HepG2 (cell line): ENCODE measurements at regions not wholly inside any gene's neighbourhood (a gene's known extent, or its start where the extent isn't known, plus 50 kb on each side); places are given as distances from the start of the nearest gene placed in this dataset.

Experiments
- ATAC-seq: fragments of 200-7000 bp; cut with Tn5 transposase; 3 replicates; pipeline ENCODE4 v1.9.1; 2020; ENCODE audit warnings: mild to moderate bottlenecking, moderate library complexity
- BruUV-seq: library from RNA; stranded (reverse); fragments of 400-500 nt; replicated peaks from 2 replicates; lab custom pipeline; 2021; lab: Mats Ljungman, UMichigan
- CTCF ChIA-PET: fragments of 300-600 bp; formaldehyde crosslinking; extraction: SDS; loops from one replicate; lab custom pipeline; 2021; ENCODE audit warnings: low total read pairs, inconsistent platforms, low intra/inter-chr PET ratio; lab: Yijun Ruan, JAX
- POLR2A ChIA-PET: fragments of 350-600 bp; sonication (Branson Sonifier 250); formaldehyde crosslinking; loops from one replicate; lab custom pipeline; 2020; ENCODE audit warnings: antibody characterized with exemption, inconsistent platforms; lab: Yijun Ruan, JAX
- DNase-seq: peaks from one replicate; pipeline ENCODE4 v3.0.0-alpha.2; 2015; ENCODE audit warnings: low spot score
- FAIRE-seq: peaks from 3 replicates; lab custom pipeline; 2011; peaks lifted over from hg19 to GRCh38; lab: Jason Lieb, UNC
- H2AFZ ChIP-seq: one replicate; pipeline ENCODE4 v1.6.1; 2011; ENCODE audit warnings: low read length, inconsistent platforms
- H3K27ac ChIP-seq: fragments of 300-600 bp; 3 replicates; pipeline ENCODE4 v1.8.0; 2011; ENCODE audit warnings: mixed run types, mild to moderate bottlenecking, mixed read lengths, low read length, inconsistent platforms; ENCODE audit not compliant: insufficient read depth; ENCODE audit errors: extremely low read length
- H3K27me3 ChIP-seq, 2 experiments: fragments of 200-600 bp in 1 of 2; 2 replicates in 1 of 2; 3 replicates in 1 of 2; pipeline versions ENCODE4 v1.6.0 to v1.8.0; 2011; ENCODE audit warnings: low read length in 2 of 2, mild to moderate bottlenecking in 2 of 2, moderate library complexity in 2 of 2, inconsistent platforms in 1 of 2; ENCODE audit not compliant: insufficient read depth in 2 of 2, control insufficient read depth in 1 of 2
- H3K36me3 ChIP-seq, 2 experiments: fragments of 200-600 bp in 1 of 2; replicated peaks in 1 of 2; 2 replicates in 1 of 2; 3 replicates in 1 of 2; pipeline versions ENCODE4 v1.5.1 to v1.8.0; 2011; ENCODE audit warnings: low read length in 2 of 2, inconsistent platforms in 1 of 2; ENCODE audit not compliant: insufficient read depth in 2 of 2, control insufficient read depth in 1 of 2
- H3K4me1 ChIP-seq: 2 replicates; pipeline ENCODE4 v1.5.1; 2012; ENCODE audit warnings: low read length, inconsistent platforms; ENCODE audit not compliant: insufficient read depth
- H3K4me2 ChIP-seq: 2 replicates; pipeline ENCODE4 v1.6.0; 2011; ENCODE audit warnings: low read depth, low read length, inconsistent platforms
- H3K4me3 ChIP-seq, 3 experiments: fragments of 200-600 bp in 1 of 3; sonication (generic), shearing (Covaris generic) in 1 of 3; replicated peaks in 1 of 3; 2 replicates each; pipeline ENCODE4 v1.5.1; 2011 to 2016; ENCODE audit warnings: low read length in 3 of 3, inconsistent platforms in 2 of 3, low read depth in 2 of 3, mild to moderate bottlenecking in 2 of 3, control low read depth in 1 of 3, mixed read lengths in 1 of 3; ENCODE audit not compliant: insufficient read depth in 1 of 3
- H3K79me2 ChIP-seq: one replicate; pipeline ENCODE4 v1.6.1; 2011; ENCODE audit warnings: low read length, inconsistent platforms; ENCODE audit not compliant: insufficient read depth
- H3K9ac ChIP-seq: 2 replicates; pipeline ENCODE4 v1.6.0; 2011; ENCODE audit warnings: mild to moderate bottlenecking, low read depth, low read length, inconsistent platforms; ENCODE audit not compliant: insufficient read depth
- H3K9me3 ChIP-seq: 2 replicates; pipeline ENCODE4 v1.5.1; 2012; ENCODE audit warnings: mild to moderate bottlenecking, low read length
- H4K20me1 ChIP-seq: 2 replicates; pipeline ENCODE4 v1.6.0; 2011; ENCODE audit warnings: inconsistent platforms, mild to moderate bottlenecking, low read length, moderate library complexity; ENCODE audit not compliant: insufficient read depth
- KLF16 ChIP-seq, 2 experiments: sonication (generic) in 1 of 2; formaldehyde crosslinking in 1 of 2; IDR thresholded peaks; 2 replicates each; pipeline versions ENCODE4 v1.6.1 to v1.8.0; 2016 to 2023; ENCODE audit warnings: missing genetic modification reagents in 2 of 2, missing compliant biosample characterization in 1 of 2
- SCMH1 ChIP-seq: sonication (generic); formaldehyde crosslinking; IDR thresholded peaks from 2 replicates; pipeline ENCODE4 v1.9.0; 2021; ENCODE audit warnings: missing genetic modification reagents, mild to moderate bottlenecking, borderline replicate concordance
- SP1 ChIP-seq, 2 experiments: fragments of 450-650 bp in 1 of 2; sonication (generic) in 1 of 2; formaldehyde crosslinking in 1 of 2; IDR thresholded peaks; 2 replicates each; pipeline versions ENCODE4 v1.4.0 to v1.6.1; 2016 to 2020; ENCODE audit warnings: missing genetic modification reagents in 1 of 2
- ZFP36 ChIP-seq: fragments of 150-350 bp; IDR thresholded peaks from 2 replicates; pipeline ENCODE4 v1.6.1; 2018; ENCODE audit warnings: borderline replicate concordance, low read length, low read depth; ENCODE audit not compliant: partially characterized antibody
- ZFP90 ChIP-seq: sonication (generic); formaldehyde crosslinking; IDR thresholded peaks from 2 replicates; pipeline ENCODE4 v1.8.0; 2022; ENCODE audit warnings: missing genetic modification reagents, mild to moderate bottlenecking, inconsistent platforms, borderline replicate concordance
- ZNF337 ChIP-seq: sonication (generic); formaldehyde crosslinking; IDR thresholded peaks from 2 replicates; pipeline ENCODE4 v1.5.1; 2020; ENCODE audit warnings: missing genetic modification reagents, low read depth, mild to moderate bottlenecking, borderline replicate concordance
- ZNF605 ChIP-seq: sonication (generic); formaldehyde crosslinking; IDR thresholded peaks from 2 replicates; pipeline ENCODE4 v1.8.0; 2022; ENCODE audit warnings: mild to moderate bottlenecking, missing genetic modification reagents
- ZNF792 ChIP-seq: IDR thresholded peaks from 2 replicates; pipeline ENCODE4 v1.6.1; 2016
- WGBS: methylation state at CpG from one replicate; pipeline ENCODE4 v1.1.6; 2017; ENCODE audit warnings: low lambda C conversion rate; 5-methylcytosine and 5-hydroxymethylcytosine counted together
- in situ Hi-C: cut with HindIII; loops from 2 replicates; pipeline ENCODE4 v1.10.0; 2017; ENCODE audit warnings: low pct_unique_long_range_greater_than_20kb; ENCODE audit not compliant: extremely low pct_ligation_motif_present
- intact Hi-C: fragments of 100-400 bp; cut with micrococcal nuclease; formaldehyde crosslinking; loops from one replicate; pipeline ENCODE4 v1.10.0; 2022; ENCODE audit not compliant: unreplicated experiment
- TF ChIP-seq, protein P1 (sequence below): IDR thresholded peaks from 2 replicates; pipeline ENCODE4 v1.6.1; 2016; ENCODE audit warnings: control low read depth
- TF ChIP-seq, protein P2 (sequence below): sonication (generic); formaldehyde crosslinking; conservative IDR thresholded peaks from 2 replicates; pipeline ENCODE4 v1.4.0; 2020; ENCODE audit warnings: missing genetic modification reagents
- TF ChIP-seq, protein P3 (sequence below): IDR thresholded peaks from 2 replicates; pipeline ENCODE4 v1.6.1; 2016; ENCODE audit warnings: mild to moderate bottlenecking
- TF ChIP-seq, protein P4 (sequence below): sonication (generic); formaldehyde crosslinking; IDR thresholded peaks from 2 replicates; pipeline ENCODE4 v1.5.1; 2020; ENCODE audit warnings: mild to moderate bottlenecking, missing genetic modification reagents, borderline replicate concordance
- TF ChIP-seq, protein P5 (sequence below): IDR thresholded peaks from 2 replicates; pipeline ENCODE4 v1.6.1; 2016
- TF ChIP-seq, protein P6 (sequence below): sonication (generic); formaldehyde crosslinking; IDR thresholded peaks from 2 replicates; pipeline ENCODE4 v1.5.1; 2020; ENCODE audit warnings: mild to moderate bottlenecking, missing genetic modification reagents

DNA sequence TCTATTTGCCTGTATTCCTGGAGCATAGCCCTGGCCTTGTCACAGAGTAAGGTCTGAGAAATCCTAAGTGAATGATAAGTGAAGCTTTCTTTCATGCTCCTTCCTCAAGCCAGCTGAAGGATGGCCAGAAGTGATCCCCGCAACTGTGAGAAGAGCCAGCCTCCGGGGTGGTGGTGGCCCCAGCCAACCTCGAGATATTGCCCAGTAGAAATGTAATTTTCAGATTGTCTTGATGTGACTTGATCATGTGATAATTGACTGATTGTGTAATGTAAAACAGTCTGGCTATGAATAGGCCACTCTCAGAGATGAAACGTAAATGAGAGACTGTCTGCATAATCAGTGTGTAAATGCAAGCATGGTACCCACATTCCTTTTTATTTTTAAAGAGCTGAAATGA, 242.4 kb upstream of the CAMK1G start:
- Histone ChIP-seq H3K4me1 (no peaks in the 10 kb centered on the region), H4K20me1 (no peaks in the 10 kb centered on the region), H3K4me2 (no peak overlapping the region), H2AFZ (no peak overlapping the region), H3K9me3 (no peaks in the 10 kb centered on the region), H3K4me3 (no peak overlapping the region), H3K9ac (no peak overlapping the region), H3K27ac (no peak overlapping the region), H3K36me3 (no peaks in the 10 kb centered on the region), H3K27me3 (peaks cover 0 to 1% of the 10 kb centered on the region in 2 experiments; a peak in 1 of 5 replicates), H3K79me2 (no peaks in the 10 kb centered on the region)
- ChIA-PET POLR2A (no interaction called here), CTCF (no interaction called here)
- BruUV-seq: no TSS peak
- in situ Hi-C loops: no loop called here
- no peak for ATAC-seq
- WGBS: 28% methylated on average over 4 of the region's 4 CpGs
- intact Hi-C loops: no loop called here
- DNase-seq: no peak
- FAIRE-seq: no peak
- TF ChIP-seq ZFP90 (CRISPR knock-in tag) (no peak), SP1 (IDR thresholded peaks at IDR 0.05) (no peak), SP1 (CRISPR knock-in tag; IDR thresholded peaks at IDR 0.05) (no peak), ZNF337 (CRISPR knock-in tag) (no peak), ZNF605 (CRISPR knock-in tag) (no peak), ZNF792 (CRISPR knock-in tag) (no peak), KLF16 (CRISPR knock-in tag; IDR thresholded peaks at IDR 0.05) (no peak), ZFP36 (no peak), SCMH1 (CRISPR knock-in tag) (no peak)
- TF ChIP-seq, protein P1, sequence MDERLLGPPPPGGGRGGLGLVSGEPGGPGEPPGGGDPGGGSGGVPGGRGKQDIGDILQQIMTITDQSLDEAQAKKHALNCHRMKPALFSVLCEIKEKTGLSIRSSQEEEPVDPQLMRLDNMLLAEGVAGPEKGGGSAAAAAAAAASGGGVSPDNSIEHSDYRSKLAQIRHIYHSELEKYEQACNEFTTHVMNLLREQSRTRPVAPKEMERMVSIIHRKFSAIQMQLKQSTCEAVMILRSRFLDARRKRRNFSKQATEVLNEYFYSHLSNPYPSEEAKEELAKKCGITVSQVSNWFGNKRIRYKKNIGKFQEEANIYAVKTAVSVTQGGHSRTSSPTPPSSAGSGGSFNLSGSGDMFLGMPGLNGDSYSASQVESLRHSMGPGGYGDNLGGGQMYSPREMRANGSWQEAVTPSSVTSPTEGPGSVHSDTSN (CRISPR knock-in tag): no peak
- TF ChIP-seq, protein P2, sequence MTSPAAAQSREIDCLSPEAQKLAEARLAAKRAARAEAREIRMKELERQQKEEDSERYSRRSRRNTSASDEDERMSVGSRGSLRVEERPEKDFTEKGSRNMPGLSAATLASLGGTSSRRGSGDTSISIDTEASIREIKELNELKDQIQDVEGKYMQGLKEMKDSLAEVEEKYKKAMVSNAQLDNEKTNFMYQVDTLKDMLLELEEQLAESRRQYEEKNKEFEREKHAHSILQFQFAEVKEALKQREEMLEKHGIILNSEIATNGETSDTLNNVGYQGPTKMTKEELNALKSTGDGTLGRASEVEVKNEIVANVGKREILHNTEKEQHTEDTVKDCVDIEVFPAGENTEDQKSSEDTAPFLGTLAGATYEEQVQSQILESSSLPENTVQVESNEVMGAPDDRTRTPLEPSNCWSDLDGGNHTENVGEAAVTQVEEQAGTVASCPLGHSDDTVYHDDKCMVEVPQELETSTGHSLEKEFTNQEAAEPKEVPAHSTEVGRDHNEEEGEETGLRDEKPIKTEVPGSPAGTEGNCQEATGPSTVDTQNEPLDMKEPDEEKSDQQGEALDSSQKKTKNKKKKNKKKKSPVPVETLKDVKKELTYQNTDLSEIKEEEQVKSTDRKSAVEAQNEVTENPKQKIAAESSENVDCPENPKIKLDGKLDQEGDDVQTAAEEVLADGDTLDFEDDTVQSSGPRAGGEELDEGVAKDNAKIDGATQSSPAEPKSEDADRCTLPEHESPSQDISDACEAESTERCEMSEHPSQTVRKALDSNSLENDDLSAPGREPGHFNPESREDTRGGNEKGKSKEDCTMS (CRISPR knock-in tag): no peak
- TF ChIP-seq, protein P3, sequence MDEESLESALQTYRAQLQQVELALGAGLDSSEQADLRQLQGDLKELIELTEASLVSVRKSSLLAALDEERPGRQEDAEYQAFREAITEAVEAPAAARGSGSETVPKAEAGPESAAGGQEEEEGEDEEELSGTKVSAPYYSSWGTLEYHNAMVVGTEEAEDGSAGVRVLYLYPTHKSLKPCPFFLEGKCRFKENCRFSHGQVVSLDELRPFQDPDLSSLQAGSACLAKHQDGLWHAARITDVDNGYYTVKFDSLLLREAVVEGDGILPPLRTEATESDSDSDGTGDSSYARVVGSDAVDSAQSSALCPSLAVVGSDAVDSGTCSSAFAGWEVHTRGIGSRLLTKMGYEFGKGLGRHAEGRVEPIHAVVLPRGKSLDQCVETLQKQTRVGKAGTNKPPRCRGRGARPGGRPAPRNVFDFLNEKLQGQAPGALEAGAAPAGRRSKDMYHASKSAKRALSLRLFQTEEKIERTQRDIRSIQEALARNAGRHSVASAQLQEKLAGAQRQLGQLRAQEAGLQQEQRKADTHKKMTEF (CRISPR knock-in tag): no peak
- TF ChIP-seq, protein P4, sequence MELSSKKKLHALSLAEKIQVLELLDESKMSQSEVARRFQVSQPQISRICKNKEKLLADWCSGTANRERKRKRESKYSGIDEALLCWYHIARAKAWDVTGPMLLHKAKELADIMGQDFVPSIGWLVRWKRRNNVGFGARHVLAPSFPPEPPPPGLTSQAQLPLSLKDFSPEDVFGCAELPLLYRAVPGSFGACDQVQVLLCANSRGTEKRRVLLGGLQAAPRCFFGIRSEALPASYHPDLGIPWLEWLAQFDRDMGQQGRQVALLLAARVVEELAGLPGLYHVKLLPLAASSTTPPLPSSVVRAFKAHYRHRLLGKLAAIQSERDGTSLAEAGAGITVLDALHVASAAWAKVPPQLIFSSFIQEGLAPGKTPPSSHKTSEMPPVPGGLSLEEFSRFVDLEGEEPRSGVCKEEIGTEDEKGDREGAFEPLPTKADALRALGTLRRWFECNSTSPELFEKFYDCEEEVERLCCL (CRISPR knock-in tag): no peak
- TF ChIP-seq, protein P5, sequence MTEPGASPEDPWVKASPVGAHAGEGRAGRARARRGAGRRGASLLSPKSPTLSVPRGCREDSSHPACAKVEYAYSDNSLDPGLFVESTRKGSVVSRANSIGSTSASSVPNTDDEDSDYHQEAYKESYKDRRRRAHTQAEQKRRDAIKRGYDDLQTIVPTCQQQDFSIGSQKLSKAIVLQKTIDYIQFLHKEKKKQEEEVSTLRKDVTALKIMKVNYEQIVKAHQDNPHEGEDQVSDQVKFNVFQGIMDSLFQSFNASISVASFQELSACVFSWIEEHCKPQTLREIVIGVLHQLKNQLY (CRISPR knock-in tag): no peak
- TF ChIP-seq, protein P6, sequence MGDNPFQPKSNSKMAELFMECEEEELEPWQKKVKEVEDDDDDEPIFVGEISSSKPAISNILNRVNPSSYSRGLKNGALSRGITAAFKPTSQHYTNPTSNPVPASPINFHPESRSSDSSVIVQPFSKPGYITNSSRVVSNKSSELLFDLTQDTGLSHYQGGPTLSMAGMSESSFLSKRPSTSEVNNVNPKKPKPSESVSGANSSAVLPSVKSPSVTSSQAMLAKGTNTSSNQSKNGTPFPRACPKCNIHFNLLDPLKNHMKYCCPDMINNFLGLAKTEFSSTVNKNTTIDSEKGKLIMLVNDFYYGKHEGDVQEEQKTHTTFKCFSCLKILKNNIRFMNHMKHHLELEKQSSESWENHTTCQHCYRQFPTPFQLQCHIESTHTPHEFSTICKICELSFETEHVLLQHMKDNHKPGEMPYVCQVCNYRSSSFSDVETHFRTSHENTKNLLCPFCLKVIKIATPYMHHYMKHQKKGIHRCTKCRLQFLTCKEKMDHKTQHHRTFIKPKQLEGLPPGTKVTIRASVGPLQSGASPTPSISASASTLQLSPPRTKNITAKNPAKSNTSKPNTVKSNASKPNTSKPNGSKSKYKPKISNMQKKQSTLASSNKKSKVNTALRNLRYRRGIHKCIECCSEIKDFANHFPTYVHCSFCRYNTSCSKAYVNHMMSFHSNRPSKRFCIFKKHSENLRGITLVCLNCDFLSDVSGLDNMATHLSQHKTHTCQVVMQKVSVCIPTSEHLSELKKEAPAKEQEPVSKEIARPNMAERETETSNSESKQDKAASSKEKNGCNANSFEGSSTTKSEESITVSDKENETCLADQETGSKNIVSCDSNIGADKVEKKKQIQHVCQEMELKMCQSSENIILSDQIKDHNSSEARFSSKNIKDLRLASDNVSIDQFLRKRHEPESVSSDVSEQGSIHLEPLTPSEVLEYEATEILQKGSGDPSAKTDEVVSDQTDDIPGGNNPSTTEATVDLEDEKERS: no peak
